NCI-H2107 treated with DMSO at 0.1 percent for 48 hours (cell line): ENCODE measurements at regions not wholly inside any gene's neighbourhood (a gene's known extent, or its start where the extent isn't known, plus 50 kb on each side); places are given as distances from the start of the nearest gene placed in this dataset.
A peak's percentile ranks its signal among the peaks of the same experiment; 100 is the strongest.
"Not testable (repeated sequence)": the region's sequence is repeated elsewhere in the genome, so short reads cannot be mapped to it uniquely, and the experiment has no call there.

Experiments used
- DNase-seq: peaks from one replicate; lab custom pipeline; 2025; ENCODE audit not compliant: unreplicated experiment; lab: John Stamatoyannopoulos, UW

GRCh38 chr18:59801576-59801975 is 98.2 kb upstream of the PMAIP1 start:
- DNase-seq = no peak

- DNase-seq = no peak
Observed at GRCh38 chr18:59800897-59801296, 98.9 kb upstream of the PMAIP1 start.

- no peak for DNase-seq
Observed at GRCh38 chr18:59799383-59800015, 100.3 kb upstream of the PMAIP1 start.

- DNase-seq = no peak
Observed at GRCh38 chr18:59795882-59796281, 98.7 kb upstream of the CCBE1 start.

GRCh38 chr18:59792353-59792752 is 95.1 kb upstream of the CCBE1 start:
- DNase-seq = no peak

GRCh38 chr18:59790346-59790936 is 93.2 kb upstream of the CCBE1 start:
- not testable (repeated sequence) for DNase-seq

GRCh38 chr18:59788791-59789106 is 91.5 kb upstream of the CCBE1 start:
- peak; percentile 32 for DNase-seq

GRCh38 chr18:59787998-59788790 is 91.0 kb upstream of the CCBE1 start:
- DNase-seq = peak; percentile 86

GRCh38 chr18:59784694-59785093 is 87.5 kb upstream of the CCBE1 start:
- no peak for DNase-seq

- peak; percentile 75 for DNase-seq
Observed at GRCh38 chr18:59783138-59783537, 85.9 kb upstream of the CCBE1 start.

GRCh38 chr18:59779979-59780378 is 82.8 kb upstream of the CCBE1 start:
- DNase-seq = no peak

- DNase-seq = no peak
Observed at GRCh38 chr18:59778434-59778833, 81.2 kb upstream of the CCBE1 start.

- DNase-seq = no peak
Observed at GRCh38 chr18:59777636-59778035, 80.4 kb upstream of the CCBE1 start.

GRCh38 chr18:59769129-59769865 is 72.1 kb upstream of the CCBE1 start:
- DNase-seq = no peak

GRCh38 chr18:59768409-59768808 is 71.2 kb upstream of the CCBE1 start:
- no peak for DNase-seq

- DNase-seq = no peak
Observed at GRCh38 chr18:59767732-59768131, 70.5 kb upstream of the CCBE1 start.

- DNase-seq = no peak
Observed at GRCh38 chr18:59765343-59765742, 68.1 kb upstream of the CCBE1 start.

- no peak for DNase-seq
Observed at GRCh38 chr18:59764281-59764680, 67.1 kb upstream of the CCBE1 start.

GRCh38 chr18:59763541-59764136 is 66.4 kb upstream of the CCBE1 start:
- DNase-seq = no peak

- no peak for DNase-seq
Observed at GRCh38 chr18:59760619-59761600, 63.7 kb upstream of the CCBE1 start.
